ENCODE measurements at regions not wholly inside any gene's neighbourhood (a gene's known extent, or its start where the extent isn't known, plus 50 kb on each side); places are given as distances from the start of the nearest gene placed in this dataset.

DNA sequence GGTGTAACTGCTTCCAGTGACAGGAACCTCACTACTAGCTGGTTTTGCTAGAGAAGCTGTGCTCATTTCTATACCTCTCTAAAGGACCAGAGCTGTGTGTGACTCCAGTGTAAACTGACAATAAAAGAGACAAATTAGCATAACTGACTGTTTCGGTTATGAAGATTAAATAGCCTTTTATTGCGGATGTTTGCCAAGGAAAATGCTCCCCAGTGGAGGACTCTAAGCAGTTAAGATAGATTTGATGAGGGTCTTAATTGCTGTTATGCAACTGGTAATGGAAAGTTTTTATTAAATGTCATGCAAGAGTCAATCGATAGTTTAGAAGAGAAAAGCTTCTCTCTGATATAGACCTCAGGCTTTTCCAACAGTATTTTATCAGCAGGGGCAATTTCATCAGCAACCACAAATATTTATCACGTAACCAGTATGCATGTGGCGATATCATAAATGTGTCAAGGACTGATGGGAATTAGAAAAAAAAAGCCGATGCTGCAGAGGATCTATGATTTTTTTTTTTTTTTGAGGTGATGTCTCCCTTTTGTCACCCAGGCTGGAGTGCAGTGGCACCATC is 275.2 kb upstream of the DMAC1 start:
- DNase-seq = no peak

DNA sequence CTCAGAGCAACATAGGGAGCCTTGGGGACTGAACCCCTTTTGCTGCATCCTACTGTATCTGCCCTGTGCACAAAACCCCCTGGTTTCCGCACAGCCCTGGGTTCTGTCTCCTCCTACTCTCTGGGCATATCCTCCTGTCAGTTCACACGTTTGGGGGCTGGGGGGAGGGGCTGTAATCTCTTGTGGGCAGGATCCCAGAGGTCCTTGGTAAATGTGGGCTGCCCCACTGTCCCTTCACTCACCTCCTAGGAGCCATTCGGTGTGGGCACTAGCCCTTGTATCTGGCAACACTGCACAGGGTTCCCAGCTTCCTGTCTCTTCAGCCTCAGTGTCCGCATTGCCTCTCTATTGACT is 271.8 kb upstream of the DMAC1 start:
- no peak for DNase-seq

DNA sequence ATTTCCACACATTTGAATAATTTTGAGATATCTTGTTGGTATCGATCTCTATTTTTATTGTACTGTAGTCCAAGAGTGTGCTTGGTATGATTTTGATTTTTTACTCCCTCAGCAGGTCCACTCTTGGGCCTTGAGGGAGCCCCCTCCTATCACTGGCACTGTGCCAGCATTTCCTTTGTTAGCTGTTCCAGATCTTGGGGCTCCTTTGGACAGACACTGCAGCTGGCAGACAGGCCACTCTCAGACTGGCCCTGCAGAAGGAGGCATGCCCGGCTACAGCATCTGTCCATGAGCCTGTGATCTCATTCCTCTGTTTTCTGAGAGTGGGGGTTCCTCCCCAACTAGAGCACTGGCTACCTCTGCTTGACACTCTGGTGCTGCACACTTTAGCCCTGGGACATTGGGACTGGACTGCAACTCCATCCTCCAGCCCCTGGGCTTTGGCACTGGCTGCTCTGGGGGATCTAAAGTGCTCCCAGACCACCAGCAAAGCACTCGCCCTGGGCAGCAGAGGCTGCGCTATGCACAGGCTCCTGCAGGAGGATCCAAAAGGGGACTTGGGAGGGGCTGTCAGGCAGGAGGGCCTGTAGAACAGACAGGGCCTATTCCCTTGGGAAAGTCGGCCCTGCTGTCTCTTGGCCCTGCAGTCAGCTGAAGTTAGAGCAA is 271.3 kb upstream of the DMAC1 start:
- no peak for DNase-seq

GRCh38 chr9:8062459-8062858 is 262.9 kb upstream of the DMAC1 start:
- no peak for DNase-seq

- no peak for DNase-seq
Measured at GRCh38 chr9:8053501-8053900, 253.9 kb upstream of the DMAC1 start.

DNA sequence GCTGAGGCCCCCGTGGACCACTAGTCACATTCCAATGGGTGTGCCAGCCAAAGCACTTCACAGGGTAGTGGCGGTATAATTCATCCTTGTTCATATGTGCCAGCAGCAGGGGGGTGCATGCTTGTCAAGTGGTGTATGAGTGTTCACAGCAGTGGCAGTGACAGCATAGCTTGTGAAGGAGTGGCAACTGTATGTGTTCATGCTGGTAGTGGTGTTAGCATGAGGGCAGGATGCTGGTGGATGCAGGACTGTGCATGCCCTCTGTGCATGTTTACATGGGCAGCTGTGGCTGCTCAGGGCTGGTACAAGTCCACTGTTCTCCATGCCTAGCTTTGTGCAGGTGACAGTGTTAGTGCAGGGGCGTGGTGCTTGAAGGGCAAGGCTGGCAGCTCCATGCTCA is 253.4 kb upstream of the DMAC1 start:
- DNase-seq = no peak

DNA sequence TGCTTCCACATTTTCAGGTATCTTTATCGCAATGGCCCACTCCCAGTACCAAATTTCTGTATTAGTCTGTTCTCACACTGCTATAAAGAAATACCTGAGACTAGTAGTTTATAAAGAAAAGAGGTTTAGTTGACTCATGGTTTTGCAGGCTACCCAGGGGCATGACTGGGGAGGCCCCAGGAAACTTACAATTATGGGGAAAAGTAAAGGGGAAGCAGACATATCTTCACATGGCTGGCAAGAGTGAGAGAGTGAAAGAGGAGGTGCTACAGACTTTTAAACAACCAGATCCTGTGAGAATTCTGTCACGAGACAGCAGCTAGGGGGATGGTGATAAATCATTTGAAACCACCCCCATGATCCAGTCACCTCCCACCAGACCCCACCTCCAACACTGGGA is 238.2 kb upstream of the DMAC1 start:
- DNase-seq = no peak

GRCh38 chr9:8036914-8037524 is 237.4 kb upstream of the DMAC1 start:
- DNase-seq = no peak

DNA sequence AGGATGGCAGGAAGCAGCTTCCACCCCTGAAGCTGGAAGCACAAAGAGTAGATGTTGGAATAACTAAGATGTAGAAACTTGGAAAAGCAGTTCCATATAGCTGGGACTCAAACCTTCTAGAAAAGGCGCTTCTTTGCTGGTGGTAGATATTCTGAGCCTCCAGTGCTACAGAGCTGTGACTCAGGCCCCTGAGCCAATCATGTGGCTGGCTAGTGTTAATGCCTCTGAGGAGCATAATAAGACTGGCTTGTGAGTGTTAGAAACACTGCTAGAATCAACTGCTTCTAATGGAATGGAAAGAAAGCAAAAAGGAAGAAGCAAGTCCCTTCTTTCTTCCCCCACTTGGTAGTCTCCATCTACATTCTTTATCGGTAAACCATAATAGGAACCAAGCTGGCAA is 234.2 kb upstream of the DMAC1 start:
- DNase-seq = no peak

DNA sequence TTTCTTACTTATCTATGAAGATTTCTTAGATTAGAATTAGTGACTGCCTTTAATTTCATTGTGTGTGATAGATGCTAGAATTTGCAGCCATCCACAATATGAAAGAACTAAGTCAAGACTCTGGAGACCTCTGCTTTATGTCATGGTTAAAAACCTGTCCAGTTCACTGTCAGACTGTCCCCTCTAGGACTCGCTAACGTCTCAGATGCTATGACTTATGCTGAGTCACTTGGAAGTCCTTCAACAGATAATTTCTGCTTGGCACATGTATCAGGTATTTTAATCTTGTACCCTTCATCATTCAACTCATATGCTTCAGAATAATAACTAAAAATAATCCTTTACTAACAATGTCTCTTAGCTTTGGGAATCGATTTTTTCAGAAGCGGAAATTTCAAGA is 230.5 kb upstream of the DMAC1 start:
- DNase-seq = no peak

DNA sequence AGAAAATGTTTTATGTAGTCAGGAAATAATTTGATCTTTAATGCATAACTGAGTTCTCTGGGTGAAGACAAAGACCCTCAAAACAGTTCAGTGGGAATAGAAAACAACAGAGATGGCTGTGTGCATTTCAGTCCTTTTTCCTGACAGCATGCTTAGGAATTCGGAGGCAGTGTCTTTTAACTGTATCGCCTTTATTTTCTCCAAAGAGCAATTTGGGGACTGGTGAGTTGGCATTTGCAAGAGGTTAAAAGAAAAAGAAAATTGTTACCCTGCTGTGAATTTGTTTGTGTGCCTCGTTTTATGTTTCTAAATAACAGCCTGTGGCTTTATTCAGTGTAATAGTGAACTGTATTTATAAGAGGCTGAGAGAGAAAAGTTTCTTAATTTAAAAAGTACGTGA is 227.8 kb upstream of the DMAC1 start:
- no peak for DNase-seq

- DNase-seq = no peak
Measured at GRCh38 chr9:8025551-8025950, 226.0 kb upstream of the DMAC1 start.

GRCh38 chr9:8020186-8020585 is 220.6 kb upstream of the DMAC1 start:
- no peak for DNase-seq

- no peak for DNase-seq
Measured at GRCh38 chr9:8019636-8020035, 220.1 kb upstream of the DMAC1 start.

GRCh38 chr9:8014997-8015682 is 215.6 kb upstream of the DMAC1 start:
- DNase-seq = no peak

- no peak for DNase-seq
Measured at GRCh38 chr9:8012986-8013385, 213.4 kb upstream of the DMAC1 start.

DNA sequence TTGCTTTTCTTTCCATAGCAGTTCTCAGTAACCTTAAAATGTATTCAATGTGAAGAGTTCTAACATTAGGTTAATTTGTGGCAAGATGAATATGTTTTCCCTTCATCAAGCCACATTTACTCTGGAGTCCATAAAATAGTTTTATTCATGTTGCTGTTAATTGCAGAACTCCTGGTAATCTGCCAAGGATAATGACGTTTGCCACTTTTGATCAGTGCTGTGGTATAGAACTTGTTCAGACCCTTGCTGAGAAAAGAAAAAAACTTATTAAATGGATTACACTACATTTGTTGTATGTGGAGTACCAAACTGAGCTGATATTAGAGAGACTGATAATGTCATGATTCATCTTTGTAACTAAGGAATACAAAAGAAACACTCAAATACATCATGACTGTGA is 212.4 kb upstream of the DMAC1 start:
- no peak for DNase-seq

- no peak for DNase-seq
Measured at GRCh38 chr9:7996558-7996957, 197.0 kb upstream of the DMAC1 start.

- DNase-seq = no peak
Measured at GRCh38 chr9:7988644-7989280, 189.2 kb upstream of the DMAC1 start.

- DNase-seq = no peak
Measured at GRCh38 chr9:7984692-7985091, 185.1 kb upstream of the DMAC1 start.

GRCh38 chr9:7984203-7984602 is 184.6 kb upstream of the DMAC1 start:
- DNase-seq = no peak

DNA sequence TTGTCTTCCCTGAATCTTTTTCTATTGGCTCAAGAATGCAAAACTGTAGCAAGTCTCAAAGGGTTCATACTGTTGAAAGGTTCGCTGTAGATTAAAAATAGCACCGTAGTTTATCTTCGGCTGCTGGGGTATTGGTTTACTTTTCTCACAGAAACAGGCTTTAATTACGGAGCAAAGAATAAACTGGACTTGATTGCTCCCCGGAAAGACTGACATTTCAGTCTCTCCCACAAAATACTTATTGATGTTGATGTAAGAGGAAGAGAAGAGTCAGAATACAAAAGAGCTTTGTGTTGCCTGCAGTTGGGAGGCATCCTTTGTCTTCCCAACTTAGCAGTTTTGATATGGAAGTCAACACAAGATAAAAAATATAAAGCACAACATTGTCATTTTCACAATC is 183.9 kb upstream of the DMAC1 start:
- no peak for DNase-seq

DNA sequence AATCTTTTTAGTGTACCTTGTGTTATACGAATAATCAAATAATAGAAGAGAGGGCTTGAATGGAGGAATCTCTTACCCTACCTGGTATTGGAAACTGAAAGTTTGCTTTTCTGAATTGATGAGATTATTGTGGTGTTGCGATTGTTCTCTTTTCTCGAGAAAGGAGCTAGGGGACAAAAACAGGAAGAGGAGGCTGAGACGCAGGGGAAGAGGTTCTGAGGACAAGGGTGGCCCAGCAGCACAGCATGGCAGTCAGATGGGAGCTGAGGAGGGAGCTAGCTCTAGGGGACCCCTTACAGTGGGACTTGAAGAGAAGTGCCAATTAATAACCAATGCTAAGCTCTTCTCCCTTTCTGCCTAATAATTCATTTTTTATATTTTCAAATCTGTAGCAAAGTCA is 183.3 kb upstream of the DMAC1 start:
- DNase-seq = no peak

Data from activated CD4-positive, alpha-beta T cell treated with anti-CD3 and anti-CD28 coated beads, Interleukin-2, amount 50 U/mL, for 4 hours (primary cell).